Neural progenitor cell (in vitro differentiated cells): ENCODE measurements at regions not wholly inside any gene's neighbourhood (a gene's known extent, or its start where the extent isn't known, plus 50 kb on each side); places are given as distances from the start of the nearest gene placed in this dataset.

Source experiments
- DNase-seq: peaks from one replicate; pipeline ENCODE4 v3.0.0-alpha.2; 2016; ENCODE audit warnings: low spot score
- H2AFZ ChIP-seq: fragments of 200-600 bp; sonication (generic); replicated peaks from 2 replicates; pipeline ENCODE4 v1.6.1; 2016; ENCODE audit warnings: antibody characterized with exemption
- H3F3A ChIP-seq: fragments of 200-600 bp; sonication (generic); 2 replicates; pipeline ENCODE4 v1.6.1; 2016; ENCODE audit warnings: antibody characterized with exemption, low read depth
- H3K27ac ChIP-seq: fragments of 200-600 bp; sonication (generic); 2 replicates; pipeline ENCODE4 v1.5.1; 2016; ENCODE audit warnings: mild to moderate bottlenecking
- H3K27me3 ChIP-seq: fragments of 200-600 bp; sonication (generic); 2 replicates; pipeline ENCODE4 v1.6.1; 2016; ENCODE audit warnings: mild to moderate bottlenecking, moderate library complexity
- H3K36me3 ChIP-seq: fragments of 200-600 bp; sonication (generic); 2 replicates; pipeline ENCODE4 v1.5.1; 2016
- H3K4me1 ChIP-seq: fragments of 200-600 bp; sonication (generic); 2 replicates; pipeline ENCODE4 v1.6.1; 2016; ENCODE audit warnings: mixed run types
- H3K4me2 ChIP-seq: fragments of 200-600 bp; sonication (generic); 2 replicates; pipeline ENCODE4 v1.6.1; 2016
- H3K4me3 ChIP-seq: fragments of 200-600 bp; sonication (generic); 2 replicates; pipeline ENCODE4 v1.5.1; 2016
- H3K79me2 ChIP-seq: fragments of 200-600 bp; sonication (generic); 2 replicates; pipeline ENCODE4 v1.6.1; 2016; ENCODE audit warnings: low read depth
- H3K9ac ChIP-seq: fragments of 200-600 bp; sonication (generic); 2 replicates; pipeline ENCODE4 v1.6.1; 2016
- H3K9me3 ChIP-seq: fragments of 200-600 bp; sonication (generic); 2 replicates; pipeline ENCODE4 v1.5.1; 2016; ENCODE audit warnings: low read depth
- H4K20me1 ChIP-seq: fragments of 200-600 bp; sonication (generic); 2 replicates; pipeline ENCODE4 v1.6.1; 2016; ENCODE audit warnings: low read depth
- H3K27ac Mint-ChIP-seq: 3 replicates; pipeline ENCODE4 v1.8.0; 2021; ENCODE audit warnings: mixed read lengths
- H3K27me3 Mint-ChIP-seq: 2 replicates; pipeline ENCODE4 v1.8.0; 2022; ENCODE audit warnings: low read depth, mild to moderate bottlenecking, inconsistent platforms, moderate library complexity, mixed read lengths; ENCODE audit not compliant: insufficient read depth
- H3K36me3 Mint-ChIP-seq: 3 replicates; pipeline ENCODE4 v1.8.0; 2021; ENCODE audit warnings: mixed read lengths
- H3K4me1 Mint-ChIP-seq: 3 replicates; pipeline ENCODE4 v1.8.0; 2021; ENCODE audit warnings: mixed read lengths
- H3K4me3 Mint-ChIP-seq: 3 replicates; pipeline ENCODE4 v1.8.0; 2021; ENCODE audit warnings: mild to moderate bottlenecking, moderate library complexity, mixed read lengths
- H3K9me3 Mint-ChIP-seq: 3 replicates; pipeline ENCODE4 v1.8.0; 2020; ENCODE audit warnings: mixed read lengths
- EZH2 ChIP-seq: fragments of 200-600 bp; sonication (generic); IDR thresholded peaks from 2 replicates; pipeline ENCODE4 v1.6.1; 2017; ENCODE audit warnings: antibody characterized with exemption, mild to moderate bottlenecking, moderate library complexity
- EZH2phosphoT487 ChIP-seq: fragments of 200-600 bp; sonication (generic); IDR thresholded peaks from 2 replicates; pipeline ENCODE4 v1.6.1; 2017; ENCODE audit warnings: antibody characterized with exemption
- TF ChIP-seq, protein P1 (sequence below): fragments of 200-600 bp; sonication (generic); IDR thresholded peaks from 2 replicates; pipeline ENCODE4 v1.5.1; 2017; ENCODE audit warnings: antibody characterized with exemption, mild to moderate bottlenecking

DNA sequence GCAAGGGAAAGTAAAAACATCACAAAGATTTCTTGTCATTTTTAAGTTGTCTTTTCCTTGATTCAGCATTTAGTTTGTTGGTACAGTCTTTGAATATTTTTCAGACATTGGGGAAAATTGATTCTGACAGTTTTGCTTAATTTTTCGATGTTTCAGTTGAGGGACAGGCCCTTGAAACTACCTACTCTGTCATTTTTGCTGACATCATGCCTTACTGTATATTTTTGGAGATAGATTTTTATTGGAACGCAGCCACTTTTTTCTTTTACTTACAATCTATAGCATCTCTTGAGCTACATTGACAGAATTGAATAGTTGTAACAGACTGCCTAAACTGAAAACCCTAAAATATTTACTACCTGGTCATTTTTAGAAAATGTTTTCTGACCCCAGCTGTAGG is 297.1 kb upstream of the KIF2B start:
- no peaks in the 10 kb centered on the region for H3K27me3 ChIP-seq
- H3K9me3 Mint-ChIP-seq, result peaks cover 3% of the 10 kb centered on the region
- no peak overlapping the region for H3K4me3 ChIP-seq
- no peaks in the 10 kb centered on the region for H3K4me1 ChIP-seq
- no peaks in the 10 kb centered on the region for H3K9me3 ChIP-seq
- H3K27ac Mint-ChIP-seq, result no peak overlapping the region
- no peak for DNase-seq
- H2AFZ ChIP-seq, result peak overlapping the region; percentile 86
- H3K9ac ChIP-seq, result no peak overlapping the region
- H3K4me3 Mint-ChIP-seq, result no peak overlapping the region
- H3K36me3 Mint-ChIP-seq, result no peaks in the 10 kb centered on the region
- H3K79me2 ChIP-seq, result no peaks in the 10 kb centered on the region
- no peaks in the 10 kb centered on the region for H3F3A ChIP-seq
- no peak overlapping the region for H3K4me2 ChIP-seq
- no peaks in the 10 kb centered on the region for H3K36me3 ChIP-seq
- TF ChIP-seq EZH2 (no peak), EZH2phosphoT487 (no peak)
- TF ChIP-seq, protein P1, sequence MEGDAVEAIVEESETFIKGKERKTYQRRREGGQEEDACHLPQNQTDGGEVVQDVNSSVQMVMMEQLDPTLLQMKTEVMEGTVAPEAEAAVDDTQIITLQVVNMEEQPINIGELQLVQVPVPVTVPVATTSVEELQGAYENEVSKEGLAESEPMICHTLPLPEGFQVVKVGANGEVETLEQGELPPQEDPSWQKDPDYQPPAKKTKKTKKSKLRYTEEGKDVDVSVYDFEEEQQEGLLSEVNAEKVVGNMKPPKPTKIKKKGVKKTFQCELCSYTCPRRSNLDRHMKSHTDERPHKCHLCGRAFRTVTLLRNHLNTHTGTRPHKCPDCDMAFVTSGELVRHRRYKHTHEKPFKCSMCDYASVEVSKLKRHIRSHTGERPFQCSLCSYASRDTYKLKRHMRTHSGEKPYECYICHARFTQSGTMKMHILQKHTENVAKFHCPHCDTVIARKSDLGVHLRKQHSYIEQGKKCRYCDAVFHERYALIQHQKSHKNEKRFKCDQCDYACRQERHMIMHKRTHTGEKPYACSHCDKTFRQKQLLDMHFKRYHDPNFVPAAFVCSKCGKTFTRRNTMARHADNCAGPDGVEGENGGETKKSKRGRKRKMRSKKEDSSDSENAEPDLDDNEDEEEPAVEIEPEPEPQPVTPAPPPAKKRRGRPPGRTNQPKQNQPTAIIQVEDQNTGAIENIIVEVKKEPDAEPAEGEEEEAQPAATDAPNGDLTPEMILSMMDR, result no peak
- H3K4me1 Mint-ChIP-seq, result no peaks in the 10 kb centered on the region
- H3K27me3 Mint-ChIP-seq, result no peaks in the 10 kb centered on the region
- H4K20me1 ChIP-seq, result no peaks in the 10 kb centered on the region
- no peak overlapping the region for H3K27ac ChIP-seq

DNA sequence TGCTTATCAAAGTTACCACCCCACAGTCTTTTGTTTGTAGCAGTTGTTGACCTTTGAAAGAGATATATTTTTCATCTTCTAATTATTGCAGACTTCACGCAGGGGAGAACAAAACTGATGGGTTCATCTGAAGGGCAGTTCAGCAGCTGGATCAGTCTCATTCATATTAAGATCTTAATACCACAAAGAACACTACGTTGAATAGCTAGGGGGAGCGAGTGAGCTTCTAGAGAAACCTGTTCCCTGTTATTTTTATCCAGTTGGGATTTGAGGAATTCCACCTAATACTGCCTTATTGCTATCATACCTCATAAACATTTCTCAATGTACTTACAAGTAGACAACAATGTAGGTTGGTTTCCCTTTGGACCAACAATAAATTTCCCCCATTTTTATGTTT is 306.1 kb upstream of the KIF2B start:
- H3F3A ChIP-seq, result no peaks in the 10 kb centered on the region
- peaks cover 5% of the 10 kb centered on the region for H3K9me3 Mint-ChIP-seq

DNA sequence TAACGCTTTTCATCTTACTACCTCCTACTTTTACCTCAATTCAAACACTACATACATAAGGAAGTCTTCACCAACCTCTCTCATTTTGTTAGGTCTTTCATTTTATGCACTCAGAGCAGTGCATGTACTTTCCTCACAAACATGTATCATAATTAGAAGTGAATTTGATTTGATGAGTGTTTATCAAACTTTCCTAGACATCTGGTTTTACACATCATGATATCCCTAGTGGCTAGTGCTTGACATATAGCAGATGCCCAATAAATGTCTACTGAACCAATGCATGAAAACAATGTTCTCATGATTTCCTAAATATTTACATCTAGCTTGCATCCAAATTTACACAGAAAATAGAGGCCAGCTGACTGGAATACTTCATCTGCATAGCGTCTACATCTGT is 323.4 kb upstream of the KIF2B start:
- Histone ChIP-seq H3K36me3 (no peaks in the 10 kb centered on the region), H3K9me3 (no peaks in the 10 kb centered on the region), H3K79me2 (no peaks in the 10 kb centered on the region), H2AFZ (no peak overlapping the region), H3K4me1 (peaks cover 18% of the 10 kb centered on the region), H3K9ac (no peak overlapping the region), H3K27ac (no peak overlapping the region), H3K4me3 (no peak overlapping the region), H3K4me2 (no peak overlapping the region), H3F3A (no peaks in the 10 kb centered on the region), H4K20me1 (no peaks in the 10 kb centered on the region), H3K27me3 (no peaks in the 10 kb centered on the region)
- Mint-ChIP-seq H3K4me3 (no peak overlapping the region), H3K4me1 (peaks cover 4% of the 10 kb centered on the region), H3K36me3 (no peaks in the 10 kb centered on the region), H3K9me3 (no peaks in the 10 kb centered on the region), H3K27ac (no peak overlapping the region), H3K27me3 (no peaks in the 10 kb centered on the region)
- no peak for DNase-seq
- TF ChIP-seq, protein P1, result no peak
- TF ChIP-seq EZH2 (no peak), EZH2phosphoT487 (no peak)

More for the DNA sequence above, 306.1 kb upstream of the KIF2B start:
- no peak for TF ChIP-seq EZH2phosphoT487
- TF ChIP-seq EZH2, result no peak
- TF ChIP-seq, protein P1, result peak; percentile 41
- DNase-seq, result peak; percentile 46
- no peak overlapping the region for H3K4me3 Mint-ChIP-seq
- Histone ChIP-seq H3K36me3 (no peaks in the 10 kb centered on the region), H3K4me2 (no peak overlapping the region), H3K9me3 (no peaks in the 10 kb centered on the region), H2AFZ (no peak overlapping the region), H3K79me2 (no peaks in the 10 kb centered on the region), H3K9ac (no peak overlapping the region), H4K20me1 (no peaks in the 10 kb centered on the region), H3K27ac (no peak overlapping the region), H3K4me3 (no peak overlapping the region), H3K4me1 (no peaks in the 10 kb centered on the region), H3K27me3 (no peaks in the 10 kb centered on the region)
- peaks cover 3% of the 10 kb centered on the region for H3K4me1 Mint-ChIP-seq
- no peak overlapping the region for H3K27ac Mint-ChIP-seq
- no peaks in the 10 kb centered on the region for H3K27me3 Mint-ChIP-seq
- H3K36me3 Mint-ChIP-seq, result no peaks in the 10 kb centered on the region
